HepG2 (cell line): ENCODE measurements at regions not wholly inside any gene's neighbourhood (a gene's known extent, or its start where the extent isn't known, plus 50 kb on each side); places are given as distances from the start of the nearest gene placed in this dataset.

Experiments used
- CTCF ChIP-seq: sonication (generic); formaldehyde crosslinking; IDR thresholded peaks from 2 replicates; pipeline ENCODE4 v1.5.0; 2020; ENCODE audit warnings: mild to moderate bottlenecking, missing genetic modification reagents, moderate library complexity
- IRF2 ChIP-seq: IDR thresholded peaks from 2 replicates; pipeline ENCODE4 v1.6.1; 2018; ENCODE audit warnings: missing genetic modification reagents, missing compliant biosample characterization
- JUN ChIP-seq: sonication (generic); formaldehyde crosslinking; IDR thresholded peaks from 2 replicates; pipeline ENCODE4 v1.4.0; 2020; ENCODE audit warnings: mild to moderate bottlenecking, missing genetic modification reagents
- ZNF546 ChIP-seq: sonication (generic); formaldehyde crosslinking; conservative IDR thresholded peaks from 2 replicates; pipeline ENCODE4 v1.8.1; 2023; ENCODE audit warnings: mild to moderate bottlenecking, missing genetic modification reagents
- ZNF589 ChIP-seq: sonication (generic); formaldehyde crosslinking; conservative IDR thresholded peaks from 2 replicates; pipeline ENCODE4 v1.8.0; 2022; ENCODE audit warnings: mild to moderate bottlenecking, moderate library complexity, missing genetic modification reagents
- ZSCAN30 ChIP-seq: sonication (generic); formaldehyde crosslinking; IDR thresholded peaks from 2 replicates; pipeline ENCODE4 v1.5.0; 2020; ENCODE audit warnings: mild to moderate bottlenecking, missing genetic modification reagents
- TF ChIP-seq, protein P1 (sequence below): IDR thresholded peaks from 2 replicates; pipeline ENCODE4 v1.6.1; 2018; ENCODE audit warnings: missing genetic modification reagents, mild to moderate bottlenecking, missing compliant biosample characterization

DNA sequence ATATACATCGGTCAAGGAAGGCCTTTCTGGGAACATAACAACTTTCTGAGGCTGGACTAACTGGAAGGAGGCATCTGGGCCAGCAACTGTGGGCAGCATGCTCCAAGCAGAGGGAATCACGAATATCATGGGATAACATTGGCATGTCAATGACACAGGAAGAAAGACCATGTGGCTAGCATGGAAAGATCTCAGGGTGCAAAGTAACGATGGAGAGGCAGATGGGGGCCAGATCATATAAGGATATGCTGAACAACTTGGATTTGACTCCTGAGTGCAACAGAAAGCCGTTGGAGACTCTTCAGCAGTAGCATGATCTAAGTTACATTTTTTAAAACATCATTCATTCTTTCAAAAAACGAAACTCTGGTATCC lies 133.6 kb downstream of the FOXI3 start:
- TF ChIP-seq ZNF546 (CRISPR knock-in tag) (no peak), ZNF589 (CRISPR knock-in tag) (no peak), JUN (no peak), ZSCAN30 (CRISPR knock-in tag) (no peak), CTCF (CRISPR knock-in tag) (no peak), IRF2 (no peak)
- TF ChIP-seq, protein P1, sequence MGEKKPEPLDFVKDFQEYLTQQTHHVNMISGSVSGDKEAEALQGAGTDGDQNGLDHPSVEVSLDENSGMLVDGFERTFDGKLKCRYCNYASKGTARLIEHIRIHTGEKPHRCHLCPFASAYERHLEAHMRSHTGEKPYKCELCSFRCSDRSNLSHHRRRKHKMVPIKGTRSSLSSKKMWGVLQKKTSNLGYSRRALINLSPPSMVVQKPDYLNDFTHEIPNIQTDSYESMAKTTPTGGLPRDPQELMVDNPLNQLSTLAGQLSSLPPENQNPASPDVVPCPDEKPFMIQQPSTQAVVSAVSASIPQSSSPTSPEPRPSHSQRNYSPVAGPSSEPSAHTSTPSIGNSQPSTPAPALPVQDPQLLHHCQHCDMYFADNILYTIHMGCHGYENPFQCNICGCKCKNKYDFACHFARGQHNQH (CRISPR knock-in tag), result no peak
